KMS-11 (cell line): ENCODE measurements at regions not wholly inside any gene's neighbourhood (a gene's known extent, or its start where the extent isn't known, plus 50 kb on each side); places are given as distances from the start of the nearest gene placed in this dataset.

ENCODE experiments used
- H2AFZ ChIP-seq: fragments of 200-600 bp; sonication (generic); 2 replicates; pipeline ENCODE4 v1.6.1; 2016; ENCODE audit warnings: antibody characterized with exemption, mixed run types, low read depth
- H3K27ac ChIP-seq: fragments of 200-600 bp; sonication (generic); 2 replicates; pipeline ENCODE4 v1.6.1; 2016; ENCODE audit warnings: mild to moderate bottlenecking, mixed run types
- H3K27me3 ChIP-seq: fragments of 200-600 bp; sonication (generic); 2 replicates; pipeline ENCODE4 v1.6.1; 2017; ENCODE audit warnings: mild to moderate bottlenecking, low read depth, mixed run types, moderate library complexity; ENCODE audit not compliant: insufficient read depth
- H3K36me3 ChIP-seq: fragments of 200-600 bp; sonication (generic); 2 replicates; pipeline ENCODE4 v1.6.1; 2017; ENCODE audit warnings: mild to moderate bottlenecking, mixed run types; ENCODE audit not compliant: insufficient read depth
- H3K4me1 ChIP-seq: fragments of 200-600 bp; sonication (generic); 2 replicates; pipeline ENCODE4 v1.6.1; 2016; ENCODE audit warnings: mild to moderate bottlenecking, low read depth, mixed run types; ENCODE audit not compliant: poor library complexity, severe bottlenecking
- H3K4me2 ChIP-seq: fragments of 200-600 bp; sonication (generic); 2 replicates; pipeline ENCODE4 v1.7.0; 2016; ENCODE audit warnings: mild to moderate bottlenecking, mixed run types
- H3K4me3 ChIP-seq: fragments of 200-600 bp; sonication (generic); IDR thresholded peaks from 2 replicates; pipeline ENCODE4 v1.6.1; 2017; ENCODE audit warnings: low read depth, low read length, mixed read lengths; ENCODE audit not compliant: insufficient read depth
- H3K79me2 ChIP-seq: fragments of 200-600 bp; sonication (generic); 2 replicates; pipeline ENCODE4 v1.6.1; 2016; ENCODE audit warnings: low read depth, mixed run types; ENCODE audit not compliant: insufficient read depth
- H3K9ac ChIP-seq: fragments of 200-600 bp; sonication (generic); 2 replicates; pipeline ENCODE4 v1.6.1; 2016; ENCODE audit warnings: mild to moderate bottlenecking, mixed run types
- H4K20me1 ChIP-seq: fragments of 200-600 bp; sonication (generic); 2 replicates; pipeline ENCODE4 v1.6.1; 2016; ENCODE audit warnings: mild to moderate bottlenecking, mixed run types; ENCODE audit not compliant: insufficient read depth
- TF ChIP-seq, protein P1 (sequence below): fragments of 200-600 bp; sonication (generic); conservative IDR thresholded peaks from 2 replicates; pipeline ENCODE4 v1.6.1; 2017; ENCODE audit warnings: low read depth, mild to moderate bottlenecking, antibody characterized with exemption, low read length, moderate library complexity, mixed read lengths

DNA sequence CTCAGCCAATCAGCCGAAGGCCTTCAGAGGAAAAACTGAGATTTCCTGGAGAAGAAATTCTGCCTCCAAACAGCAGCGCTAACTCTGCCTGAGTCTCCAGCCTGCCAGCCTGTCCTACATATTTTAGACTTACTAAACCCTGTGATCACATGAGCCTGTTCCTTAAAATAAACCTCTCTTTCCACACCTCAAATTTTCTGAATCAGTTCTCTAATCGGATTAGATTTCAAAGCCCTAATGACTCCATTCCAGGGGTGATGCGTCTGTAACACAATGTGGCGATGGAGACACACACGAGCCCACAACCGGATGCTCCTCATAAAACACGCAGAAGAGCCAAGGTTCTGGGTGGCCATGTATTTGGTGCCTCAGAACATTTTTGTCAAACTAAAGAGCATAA is 1371.2 kb downstream of the BRD1 start:
- Histone ChIP-seq H3K9ac (no peak overlapping the region), H3K4me2 (no peak overlapping the region), H3K36me3 (no peaks in the 10 kb centered on the region), H3K27ac (no peak overlapping the region), H2AFZ (no peak overlapping the region), H3K4me1 (no peaks in the 10 kb centered on the region), H3K79me2 (no peaks in the 10 kb centered on the region), H3K27me3 (no peaks in the 10 kb centered on the region), H3K4me3 (no peak overlapping the region), H4K20me1 (no peaks in the 10 kb centered on the region)
- TF ChIP-seq, protein P1, sequence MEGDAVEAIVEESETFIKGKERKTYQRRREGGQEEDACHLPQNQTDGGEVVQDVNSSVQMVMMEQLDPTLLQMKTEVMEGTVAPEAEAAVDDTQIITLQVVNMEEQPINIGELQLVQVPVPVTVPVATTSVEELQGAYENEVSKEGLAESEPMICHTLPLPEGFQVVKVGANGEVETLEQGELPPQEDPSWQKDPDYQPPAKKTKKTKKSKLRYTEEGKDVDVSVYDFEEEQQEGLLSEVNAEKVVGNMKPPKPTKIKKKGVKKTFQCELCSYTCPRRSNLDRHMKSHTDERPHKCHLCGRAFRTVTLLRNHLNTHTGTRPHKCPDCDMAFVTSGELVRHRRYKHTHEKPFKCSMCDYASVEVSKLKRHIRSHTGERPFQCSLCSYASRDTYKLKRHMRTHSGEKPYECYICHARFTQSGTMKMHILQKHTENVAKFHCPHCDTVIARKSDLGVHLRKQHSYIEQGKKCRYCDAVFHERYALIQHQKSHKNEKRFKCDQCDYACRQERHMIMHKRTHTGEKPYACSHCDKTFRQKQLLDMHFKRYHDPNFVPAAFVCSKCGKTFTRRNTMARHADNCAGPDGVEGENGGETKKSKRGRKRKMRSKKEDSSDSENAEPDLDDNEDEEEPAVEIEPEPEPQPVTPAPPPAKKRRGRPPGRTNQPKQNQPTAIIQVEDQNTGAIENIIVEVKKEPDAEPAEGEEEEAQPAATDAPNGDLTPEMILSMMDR, result no peak

DNA sequence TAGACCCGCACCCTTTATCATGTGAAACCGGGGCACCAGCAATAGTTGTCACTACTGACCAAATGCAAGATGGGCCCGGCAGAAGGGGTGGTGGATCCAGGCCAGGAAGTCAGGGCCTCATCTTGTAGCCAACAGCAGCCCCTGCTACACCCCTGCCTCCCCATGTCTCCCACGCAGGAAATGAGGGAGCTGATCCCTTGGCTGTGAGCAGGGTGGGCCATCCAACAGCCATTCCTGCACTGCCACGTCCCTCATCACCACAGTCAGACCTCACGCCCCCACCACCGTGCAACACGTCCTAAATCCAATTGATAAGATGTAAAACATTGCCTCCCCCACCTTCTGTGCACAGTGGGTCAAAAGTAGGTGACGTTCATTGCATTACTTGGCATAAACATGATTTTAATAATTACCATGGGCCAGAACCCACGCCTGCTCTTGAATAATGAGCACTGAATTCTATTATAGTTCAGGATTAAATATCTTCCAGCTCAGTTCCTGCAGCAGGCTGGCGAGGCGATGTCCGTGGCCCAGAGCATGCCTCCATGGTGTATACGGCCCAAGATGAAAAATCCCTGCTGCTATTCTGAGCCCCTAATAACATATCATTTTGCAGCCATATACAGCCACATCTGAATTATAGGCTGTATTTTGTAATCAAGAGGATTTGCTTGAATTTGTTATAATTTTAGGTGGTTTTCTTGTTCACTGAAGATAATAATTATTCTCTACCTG is 1373.8 kb downstream of the BRD1 start:
- H3K27me3 ChIP-seq, result no peaks in the 10 kb centered on the region
- H3K4me3 ChIP-seq, result no peak overlapping the region
- no peak overlapping the region for H3K4me2 ChIP-seq

DNA sequence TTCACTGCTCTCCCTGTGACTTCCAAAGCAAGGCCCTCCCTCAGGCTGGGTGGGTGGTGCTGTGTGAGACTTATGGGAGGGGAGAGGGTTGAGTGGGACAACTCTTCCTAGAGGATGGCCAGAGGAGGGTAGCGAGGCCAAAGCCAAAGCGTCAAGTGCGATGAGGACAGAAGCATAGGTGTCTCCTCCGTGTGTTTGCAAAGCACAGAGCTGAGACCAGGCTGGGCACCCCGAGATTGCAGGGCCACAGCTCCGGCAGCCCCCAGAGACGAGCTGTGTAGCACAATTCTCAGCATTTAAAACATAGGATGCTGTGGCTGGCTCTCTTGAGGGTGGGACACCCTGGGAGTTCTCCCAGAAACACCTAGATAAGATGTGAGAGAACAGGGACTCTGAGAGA is 1374.5 kb downstream of the BRD1 start:
- no peaks in the 10 kb centered on the region for H4K20me1 ChIP-seq
- no peaks in the 10 kb centered on the region for H3K27me3 ChIP-seq
- H2AFZ ChIP-seq, result no peak overlapping the region
- no peak overlapping the region for H3K4me3 ChIP-seq
- H3K36me3 ChIP-seq, result no peaks in the 10 kb centered on the region
- no peak overlapping the region for H3K4me2 ChIP-seq
- no peaks in the 10 kb centered on the region for H3K4me1 ChIP-seq
- no peaks in the 10 kb centered on the region for H3K79me2 ChIP-seq
- no peak overlapping the region for H3K27ac ChIP-seq
- TF ChIP-seq, protein P1, result no peak
- no peak overlapping the region for H3K9ac ChIP-seq

More for the DNA sequence above, 1373.8 kb downstream of the BRD1 start:
- H3K4me1 ChIP-seq, result no peaks in the 10 kb centered on the region
- H3K27ac ChIP-seq, result no peak overlapping the region
- no peaks in the 10 kb centered on the region for H4K20me1 ChIP-seq
- H3K9ac ChIP-seq, result no peak overlapping the region
- no peaks in the 10 kb centered on the region for H3K79me2 ChIP-seq
- H2AFZ ChIP-seq, result no peak overlapping the region
- TF ChIP-seq, protein P1, result no peak
- no peaks in the 10 kb centered on the region for H3K36me3 ChIP-seq

DNA sequence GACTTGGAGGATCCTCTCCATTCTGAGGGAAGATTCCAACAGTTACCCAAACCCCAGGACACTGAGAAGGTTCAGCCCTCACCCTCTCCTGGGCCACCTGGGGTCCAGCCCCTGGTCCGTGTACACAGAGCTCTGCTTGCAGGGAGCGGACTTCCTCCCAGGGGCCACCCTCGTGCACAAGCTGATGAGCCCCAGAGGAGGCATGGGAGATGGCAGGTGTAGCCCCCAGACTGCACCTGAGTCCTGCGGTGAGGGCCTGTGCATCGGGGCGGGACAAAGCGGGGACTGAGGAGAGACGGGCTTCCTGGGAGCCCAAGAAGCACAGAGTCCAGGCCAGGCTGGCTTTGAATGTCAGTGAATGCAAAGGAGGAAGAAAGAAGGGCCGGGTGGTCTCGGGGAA is 1374.9 kb downstream of the BRD1 start:
- H3K27me3 ChIP-seq, result no peaks in the 10 kb centered on the region
- H3K36me3 ChIP-seq, result no peaks in the 10 kb centered on the region
- no peaks in the 10 kb centered on the region for H3K79me2 ChIP-seq
- no peak overlapping the region for H3K27ac ChIP-seq
- H3K4me3 ChIP-seq, result no peak overlapping the region
- H3K9ac ChIP-seq, result no peak overlapping the region
- H3K4me2 ChIP-seq, result no peak overlapping the region
- TF ChIP-seq, protein P1, result no peak
- H3K4me1 ChIP-seq, result no peaks in the 10 kb centered on the region
- H4K20me1 ChIP-seq, result no peaks in the 10 kb centered on the region
- no peak overlapping the region for H2AFZ ChIP-seq
